ENCODE measurements at regions not wholly inside any gene's neighbourhood (a gene's known extent, or its start where the extent isn't known, plus 50 kb on each side); places are given as distances from the start of the nearest gene placed in this dataset.

GRCh38 chr7:93006480-93007095 lies 111.2 kb downstream of the SAMD9 start:
- H3K27me3 ChIP-seq (ENCODE audit: insufficient read depth, poor library complexity, severe bottlenecking) = no peaks in the 10 kb centered on the region
- no peaks in the 10 kb centered on the region for H3K36me3 ChIP-seq (ENCODE audit: low read depth)
- H3K27ac ChIP-seq (ENCODE audit: poor library complexity, severe bottlenecking) = no peak overlapping the region
- no peak overlapping the region for H3K4me3 ChIP-seq (ENCODE audit: severe bottlenecking)
- peaks cover 3% of the 10 kb centered on the region for H3K4me1 ChIP-seq (ENCODE audit: insufficient read depth, poor library complexity, severe bottlenecking)
- no peaks in the 10 kb centered on the region for H3K9me3 ChIP-seq (ENCODE audit: severe bottlenecking)
- no peak for TF ChIP-seq CTCF (IDR thresholded peaks at IDR 0.05; ENCODE audit: poor library complexity, severe bottlenecking)
- DNase-seq (ENCODE audit: low spot score) = no peak
- no peak for ATAC-seq (ENCODE audit: low read depth)

- Histone ChIP-seq H3K27ac (ENCODE audit: poor library complexity, severe bottlenecking) (no peak overlapping the region), H3K36me3 (ENCODE audit: low read depth) (no peaks in the 10 kb centered on the region), H3K4me3 (ENCODE audit: severe bottlenecking) (no peak overlapping the region), H3K9me3 (ENCODE audit: severe bottlenecking) (no peaks in the 10 kb centered on the region), H3K4me1 (ENCODE audit: insufficient read depth, poor library complexity, severe bottlenecking) (no peaks in the 10 kb centered on the region), H3K27me3 (ENCODE audit: insufficient read depth, poor library complexity, severe bottlenecking) (no peaks in the 10 kb centered on the region)
- ATAC-seq (ENCODE audit: low read depth) (no peak), DNase-seq (ENCODE audit: low spot score) (no peak)
- TF ChIP-seq CTCF (IDR thresholded peaks at IDR 0.05; ENCODE audit: poor library complexity, severe bottlenecking) = no peak
Observed at GRCh38 chr7:93004906-93005305, 112.9 kb downstream of the SAMD9 start.

- ATAC-seq (ENCODE audit: low read depth) (no peak), DNase-seq (ENCODE audit: low spot score) (no peak)
- Histone ChIP-seq H3K4me3 (ENCODE audit: severe bottlenecking) (no peak overlapping the region), H3K36me3 (ENCODE audit: low read depth) (no peaks in the 10 kb centered on the region), H3K27me3 (ENCODE audit: insufficient read depth, poor library complexity, severe bottlenecking) (no peaks in the 10 kb centered on the region), H3K9me3 (ENCODE audit: severe bottlenecking) (no peaks in the 10 kb centered on the region), H3K27ac (ENCODE audit: poor library complexity, severe bottlenecking) (no peak overlapping the region), H3K4me1 (ENCODE audit: insufficient read depth, poor library complexity, severe bottlenecking) (no peaks in the 10 kb centered on the region)
- no peak for TF ChIP-seq CTCF (IDR thresholded peaks at IDR 0.05; ENCODE audit: poor library complexity, severe bottlenecking)
Observed at GRCh38 chr7:92997719-92998118, 120.1 kb downstream of the SAMD9 start.

- H3K4me1 ChIP-seq (ENCODE audit: insufficient read depth, poor library complexity, severe bottlenecking) = no peaks in the 10 kb centered on the region
- no peak for DNase-seq (ENCODE audit: low spot score)
- H3K4me3 ChIP-seq (ENCODE audit: severe bottlenecking) = no peak overlapping the region
- H3K9me3 ChIP-seq (ENCODE audit: severe bottlenecking) = no peaks in the 10 kb centered on the region
- H3K27me3 ChIP-seq (ENCODE audit: insufficient read depth, poor library complexity, severe bottlenecking) = no peaks in the 10 kb centered on the region
- H3K27ac ChIP-seq (ENCODE audit: poor library complexity, severe bottlenecking) = no peak overlapping the region
- TF ChIP-seq CTCF (IDR thresholded peaks at IDR 0.05; ENCODE audit: poor library complexity, severe bottlenecking) = no peak
- ATAC-seq (ENCODE audit: low read depth) = no peak
- no peaks in the 10 kb centered on the region for H3K36me3 ChIP-seq (ENCODE audit: low read depth)
Observed at GRCh38 chr7:92997152-92997551, 120.6 kb downstream of the SAMD9 start.

GRCh38 chr7:92994901-92995300 lies 122.9 kb downstream of the SAMD9 start:
- no peak for DNase-seq (ENCODE audit: low spot score)
- H3K4me3 ChIP-seq (ENCODE audit: severe bottlenecking) = no peak overlapping the region
- no peak for TF ChIP-seq CTCF (IDR thresholded peaks at IDR 0.05; ENCODE audit: poor library complexity, severe bottlenecking)
- ATAC-seq (ENCODE audit: low read depth) = no peak
- H3K4me1 ChIP-seq (ENCODE audit: insufficient read depth, poor library complexity, severe bottlenecking) = no peaks in the 10 kb centered on the region
- no peaks in the 10 kb centered on the region for H3K9me3 ChIP-seq (ENCODE audit: severe bottlenecking)
- no peaks in the 10 kb centered on the region for H3K27me3 ChIP-seq (ENCODE audit: insufficient read depth, poor library complexity, severe bottlenecking)
- H3K27ac ChIP-seq (ENCODE audit: poor library complexity, severe bottlenecking) = no peak overlapping the region
- H3K36me3 ChIP-seq (ENCODE audit: low read depth) = no peaks in the 10 kb centered on the region

Measured in RWPE2 (cell line).